ENCODE measurements at regions not wholly inside any gene's neighbourhood (a gene's known extent, or its start where the extent isn't known, plus 50 kb on each side); places are given as distances from the start of the nearest gene placed in this dataset.
"Not testable (repeated sequence)": the region's sequence is repeated elsewhere in the genome, so short reads cannot be mapped to it uniquely, and the experiment has no call there.

DNA sequence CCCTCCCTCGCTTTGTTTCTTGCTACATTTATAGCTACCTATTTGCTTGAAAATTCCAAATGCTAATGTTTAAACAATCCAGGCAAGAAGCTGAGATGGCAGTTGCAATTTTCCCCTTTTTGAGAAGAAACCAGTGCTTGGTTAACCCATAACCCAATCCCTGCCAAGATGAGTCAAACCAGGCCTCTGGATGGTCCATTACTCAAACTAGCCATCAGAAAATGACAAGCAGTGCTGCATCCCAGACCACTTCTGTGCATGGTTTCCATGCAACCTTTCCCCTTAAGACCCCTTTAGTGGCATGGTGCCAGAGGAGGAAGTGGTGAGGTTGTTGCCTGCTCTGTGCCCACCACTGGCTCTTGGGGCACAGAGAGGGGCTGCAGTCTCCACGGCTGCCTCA is 131.2 kb upstream of the RMP24 start:
- H3K27ac Mint-ChIP-seq = no peak overlapping the region
- DNase-seq = no peak
- H3K4me3 Mint-ChIP-seq = no peak overlapping the region
- no peaks in the 10 kb centered on the region for H3K36me3 Mint-ChIP-seq (ENCODE audit: low read depth)
- peaks cover 2% of the 10 kb centered on the region for H3K9me3 Mint-ChIP-seq
- no peaks in the 10 kb centered on the region for H3K4me1 Mint-ChIP-seq (ENCODE audit: low read depth)
- H3K27me3 Mint-ChIP-seq = peaks cover 23% of the 10 kb centered on the region

DNA sequence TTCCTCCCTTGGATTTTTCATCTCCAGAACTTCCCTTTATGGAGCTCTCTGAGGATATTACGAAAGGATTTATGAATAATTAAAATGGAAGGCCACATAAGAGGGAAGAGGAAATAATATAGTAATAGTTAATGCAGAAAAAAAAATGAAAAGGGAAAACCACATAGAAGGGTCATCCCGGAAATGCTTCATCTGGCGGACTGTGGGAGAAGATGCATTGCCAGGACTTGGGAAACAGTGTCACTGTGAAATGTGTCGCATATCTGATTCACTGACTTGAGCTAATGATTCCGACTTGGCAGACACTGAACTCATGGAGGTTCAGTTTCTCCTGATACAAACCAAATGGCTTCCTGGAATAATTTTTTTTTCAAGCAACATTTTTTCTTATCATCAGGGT is 129.9 kb upstream of the RMP24 start:
- peaks cover 24% of the 10 kb centered on the region for H3K27me3 Mint-ChIP-seq
- H3K36me3 Mint-ChIP-seq (ENCODE audit: low read depth) = no peaks in the 10 kb centered on the region
- DNase-seq = no peak
- H3K4me3 Mint-ChIP-seq = no peak overlapping the region
- H3K9me3 Mint-ChIP-seq = peaks cover 2% of the 10 kb centered on the region
- no peak overlapping the region for H3K27ac Mint-ChIP-seq
- H3K4me1 Mint-ChIP-seq (ENCODE audit: low read depth) = no peaks in the 10 kb centered on the region

DNA sequence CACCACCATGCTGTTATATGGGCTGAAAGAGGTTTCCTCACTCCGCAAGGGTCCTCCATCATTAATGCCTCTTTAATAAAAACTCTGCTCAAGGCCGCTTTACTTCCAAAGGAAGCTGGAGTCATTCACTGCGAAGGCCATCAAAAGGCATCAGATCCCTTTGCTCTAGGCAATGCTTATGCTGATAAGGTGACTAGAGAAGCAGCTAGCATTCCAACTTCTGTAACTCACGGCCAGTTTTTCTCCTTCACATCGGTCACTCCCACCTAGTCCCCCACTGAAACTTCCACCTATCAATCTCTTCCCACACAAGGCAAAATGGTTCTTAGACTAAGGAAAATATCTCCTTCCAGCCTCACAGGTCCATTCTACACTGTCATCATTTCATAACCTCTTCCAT is 124.2 kb upstream of the RMP24 start:
- DNase-seq; H3K27ac Mint-ChIP-seq; H3K9me3 Mint-ChIP-seq; H3K36me3 Mint-ChIP-seq (ENCODE audit: low read depth); H3K4me3 Mint-ChIP-seq; H3K4me1 Mint-ChIP-seq (ENCODE audit: low read depth): not testable (repeated sequence)
- peaks cover 30% of the 10 kb centered on the region for H3K27me3 Mint-ChIP-seq

DNA sequence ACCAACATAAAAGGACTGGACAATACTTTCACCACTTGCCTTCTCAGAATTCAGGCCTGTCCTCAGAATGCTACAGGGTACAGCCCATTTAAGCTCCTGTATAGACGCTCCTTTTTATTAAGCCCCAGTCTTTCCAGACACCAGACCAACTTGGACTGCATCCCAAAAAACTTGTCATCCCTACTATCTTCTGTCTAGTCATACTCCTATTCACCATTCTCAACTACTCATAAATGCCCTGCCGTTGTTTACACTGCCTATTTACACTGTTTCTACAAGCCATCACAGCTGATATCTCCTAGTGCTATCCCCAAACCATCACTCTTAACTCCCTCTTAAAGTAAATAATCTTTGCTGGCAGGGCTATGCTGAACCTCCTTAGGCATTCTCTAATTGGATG is 123.2 kb upstream of the RMP24 start:
- H3K27me3 Mint-ChIP-seq = peaks cover 29% of the 10 kb centered on the region

DNA sequence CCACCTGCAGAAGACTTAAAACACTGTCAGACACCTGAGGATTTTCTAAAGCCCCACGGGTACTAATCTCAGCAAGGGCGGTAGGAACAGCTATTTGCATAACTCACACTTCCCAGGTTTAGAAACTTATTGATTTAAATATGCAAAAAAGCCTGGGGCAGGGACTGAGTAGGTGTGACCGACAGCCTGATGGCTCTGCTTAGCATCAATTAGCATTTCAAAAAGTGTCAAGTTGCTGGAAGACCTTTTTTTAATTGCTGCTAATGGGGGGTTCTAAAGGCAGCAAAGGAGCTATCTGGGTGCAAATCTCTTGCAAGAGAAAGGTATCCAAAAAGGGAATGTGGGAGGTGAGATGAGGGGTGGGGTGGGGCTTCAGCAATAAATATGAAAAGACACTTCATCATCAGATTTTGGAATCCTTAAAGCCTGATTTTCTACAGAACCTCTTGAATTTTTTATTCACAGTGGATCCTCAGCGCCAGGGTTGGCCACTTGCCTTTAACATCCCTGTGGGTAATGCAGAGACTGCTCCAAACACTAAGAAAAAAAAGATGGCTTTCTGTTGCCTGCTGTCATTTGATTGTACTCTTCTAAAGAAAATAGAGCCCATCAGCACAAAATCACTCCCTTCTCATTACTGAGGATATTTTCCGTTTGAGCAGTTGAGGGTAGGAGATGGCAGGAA is 121.1 kb upstream of the RMP24 start:
- Mint-ChIP-seq H3K27me3 (peaks cover 14% of the 10 kb centered on the region), H3K9me3 (no peaks in the 10 kb centered on the region)
- no peak for DNase-seq

More for the DNA sequence above, 123.2 kb upstream of the RMP24 start:
- H3K4me1 Mint-ChIP-seq (ENCODE audit: low read depth); H3K4me3 Mint-ChIP-seq; H3K36me3 Mint-ChIP-seq (ENCODE audit: low read depth); H3K27ac Mint-ChIP-seq; H3K9me3 Mint-ChIP-seq; DNase-seq: not testable (repeated sequence)

DNA sequence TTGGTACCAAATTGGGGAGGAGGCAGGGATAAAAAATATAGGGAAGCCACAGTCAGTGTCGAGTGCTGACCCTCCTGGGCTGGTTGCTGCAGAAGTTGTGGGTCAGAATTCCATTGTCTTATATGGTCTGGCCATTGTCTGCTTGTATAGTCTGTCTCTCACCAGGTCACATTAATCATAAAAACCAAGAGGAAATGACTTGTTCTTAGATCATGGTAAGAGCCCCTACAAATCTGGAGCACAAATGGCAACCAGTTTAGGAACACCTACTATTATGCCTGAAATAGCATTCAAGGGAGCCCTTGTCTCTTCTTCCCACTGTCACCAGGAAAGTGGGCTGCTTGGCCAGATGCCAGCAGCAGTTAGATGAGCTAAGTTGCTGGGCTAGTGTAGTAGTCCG is 119.7 kb upstream of the RMP24 start:
- H3K27ac Mint-ChIP-seq = no peak overlapping the region
- H3K9me3 Mint-ChIP-seq = no peaks in the 10 kb centered on the region
- H3K27me3 Mint-ChIP-seq = peaks cover 15% of the 10 kb centered on the region
- no peaks in the 10 kb centered on the region for H3K4me1 Mint-ChIP-seq (ENCODE audit: low read depth)
- DNase-seq = no peak
- no peaks in the 10 kb centered on the region for H3K36me3 Mint-ChIP-seq (ENCODE audit: low read depth)
- no peak overlapping the region for H3K4me3 Mint-ChIP-seq

More for the DNA sequence above, 121.1 kb upstream of the RMP24 start:
- Mint-ChIP-seq H3K27ac (no peak overlapping the region), H3K36me3 (ENCODE audit: low read depth) (no peaks in the 10 kb centered on the region), H3K4me1 (ENCODE audit: low read depth) (no peaks in the 10 kb centered on the region), H3K4me3 (no peak overlapping the region)

DNA sequence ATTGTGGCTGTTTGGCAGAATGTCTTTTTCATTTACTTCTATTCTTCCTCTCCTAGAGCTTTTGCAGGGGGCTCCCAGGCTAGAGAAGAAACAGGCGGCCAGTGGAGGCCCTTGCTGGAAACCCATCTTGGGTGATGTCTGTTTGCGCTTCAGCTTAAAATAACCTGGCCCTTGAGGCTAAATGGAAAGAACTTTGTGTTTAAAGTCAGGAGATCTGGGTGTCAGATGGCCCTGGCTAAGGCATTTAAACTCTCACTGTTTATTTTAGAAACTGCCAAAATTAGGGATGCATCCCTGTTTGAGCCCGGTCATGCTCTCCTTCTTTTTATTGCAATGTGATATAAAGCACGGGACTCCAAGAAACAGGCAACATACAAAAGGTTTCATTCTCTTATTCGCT is 118.4 kb upstream of the RMP24 start:
- H3K27ac Mint-ChIP-seq = no peak overlapping the region
- H3K27me3 Mint-ChIP-seq = peaks cover 15% of the 10 kb centered on the region
- no peaks in the 10 kb centered on the region for H3K9me3 Mint-ChIP-seq
- H3K36me3 Mint-ChIP-seq (ENCODE audit: low read depth) = no peaks in the 10 kb centered on the region
- H3K4me3 Mint-ChIP-seq = no peak overlapping the region
- no peaks in the 10 kb centered on the region for H3K4me1 Mint-ChIP-seq (ENCODE audit: low read depth)
- no peak for DNase-seq

DNA sequence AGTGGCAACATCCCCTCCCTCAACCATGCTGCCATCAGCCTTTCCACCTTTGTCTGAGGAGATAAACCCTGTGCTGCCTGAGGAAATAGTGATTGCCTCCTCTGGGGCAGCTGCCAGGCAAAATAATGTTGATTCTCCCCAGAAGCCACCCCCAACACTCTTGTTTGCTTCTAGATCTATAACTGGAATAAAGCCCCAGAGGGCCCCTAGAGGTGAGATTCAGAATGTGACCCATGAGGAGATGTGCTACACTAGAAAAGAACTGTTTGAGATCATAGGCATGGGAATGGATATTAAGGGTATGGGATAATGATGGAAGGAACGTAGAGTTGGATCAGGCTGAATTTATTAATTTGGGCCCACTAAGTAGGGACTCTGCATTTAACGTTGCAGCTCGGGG is 116.3 kb upstream of the RMP24 start:
- no peaks in the 10 kb centered on the region for H3K9me3 Mint-ChIP-seq
- no peak for DNase-seq
- no peak overlapping the region for H3K27ac Mint-ChIP-seq
- no peak overlapping the region for H3K4me3 Mint-ChIP-seq
- no peaks in the 10 kb centered on the region for H3K4me1 Mint-ChIP-seq (ENCODE audit: low read depth)
- peaks cover 14% of the 10 kb centered on the region for H3K27me3 Mint-ChIP-seq
- H3K36me3 Mint-ChIP-seq (ENCODE audit: low read depth) = no peaks in the 10 kb centered on the region

DNA sequence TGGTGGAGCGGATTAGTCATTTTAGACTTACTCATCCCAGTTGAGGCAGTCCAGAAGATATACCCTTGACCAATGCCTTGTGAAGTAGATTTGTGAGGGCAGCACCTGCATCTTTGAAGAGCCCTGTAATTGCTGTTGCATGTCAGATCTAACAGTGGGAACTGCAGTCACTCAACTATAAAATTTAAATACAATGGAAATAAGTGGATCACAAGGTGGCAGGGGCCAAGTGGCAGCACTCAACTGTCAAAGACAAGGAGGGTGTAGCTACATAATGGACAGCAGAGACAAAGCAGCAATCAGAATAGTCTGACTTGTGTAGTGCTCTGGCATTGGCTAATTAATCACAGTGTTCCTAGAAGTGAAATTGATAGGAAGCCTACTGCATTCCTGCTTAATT is 115.8 kb upstream of the RMP24 start:
- not testable (repeated sequence) for H3K4me3 Mint-ChIP-seq; H3K9me3 Mint-ChIP-seq; H3K36me3 Mint-ChIP-seq (ENCODE audit: low read depth); H3K27ac Mint-ChIP-seq; H3K4me1 Mint-ChIP-seq (ENCODE audit: low read depth); DNase-seq
- H3K27me3 Mint-ChIP-seq = peaks cover 14% of the 10 kb centered on the region

DNA sequence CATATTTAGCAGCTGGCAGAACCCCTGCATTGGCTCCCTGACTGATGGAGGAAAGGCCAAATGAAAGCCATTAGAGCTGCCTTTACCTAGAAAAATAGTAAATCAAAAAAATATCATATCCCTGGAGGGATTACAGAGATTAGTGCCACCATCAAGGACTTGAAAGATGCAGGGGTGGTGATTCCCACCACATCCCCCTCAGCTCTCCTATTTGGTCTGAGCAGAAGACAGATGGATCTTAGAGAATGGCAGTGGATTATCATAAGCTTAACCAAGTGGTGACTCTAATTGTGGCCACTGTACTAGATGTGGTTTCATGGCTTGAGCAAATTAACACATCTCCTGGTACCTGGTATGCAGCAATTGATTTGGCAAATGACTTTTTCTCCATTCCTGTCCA is 114.9 kb upstream of the RMP24 start:
- H3K4me3 Mint-ChIP-seq; DNase-seq; H3K4me1 Mint-ChIP-seq (ENCODE audit: low read depth); H3K9me3 Mint-ChIP-seq; H3K36me3 Mint-ChIP-seq (ENCODE audit: low read depth); H3K27ac Mint-ChIP-seq: not testable (repeated sequence)
- peaks cover 14% of the 10 kb centered on the region for H3K27me3 Mint-ChIP-seq

DNA sequence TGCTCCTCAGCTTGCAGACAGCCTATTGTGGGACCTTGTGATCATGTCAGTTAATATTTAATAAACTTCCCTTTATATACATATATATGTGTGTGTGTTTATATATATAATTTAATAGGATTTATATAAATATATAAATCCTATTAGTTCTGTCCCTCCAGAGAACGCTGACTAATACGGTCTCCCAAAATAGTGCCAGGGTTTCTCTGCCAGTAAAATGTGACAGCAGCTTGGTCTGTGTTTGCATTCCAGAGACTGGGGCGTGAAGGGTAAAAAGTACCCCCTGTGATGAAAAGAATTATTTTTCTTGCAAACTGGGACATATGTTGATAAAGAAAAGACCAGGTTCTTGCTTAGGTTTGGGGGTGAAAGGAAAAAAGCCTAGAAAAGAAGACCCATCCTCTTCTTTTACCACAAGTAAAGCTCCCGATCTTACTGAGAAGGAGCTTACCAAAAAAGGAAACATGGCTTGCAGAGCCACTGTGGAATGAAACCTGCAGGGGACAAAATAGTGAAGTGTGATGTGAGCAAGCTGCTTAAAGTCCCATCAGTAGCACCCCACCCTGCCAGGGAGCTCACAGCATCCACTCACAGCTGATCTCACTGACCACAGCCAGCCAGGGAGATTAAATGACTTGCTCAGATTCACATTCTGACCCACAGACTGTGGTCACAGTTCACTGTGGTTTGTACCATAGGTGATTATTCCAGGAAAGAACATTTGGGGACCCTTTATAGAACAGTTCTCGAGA is 110.9 kb upstream of the RMP24 start:
- Mint-ChIP-seq H3K27me3 (peaks cover 3% of the 10 kb centered on the region), H3K4me3 (no peak overlapping the region), H3K27ac (no peak overlapping the region), H3K36me3 (ENCODE audit: low read depth) (no peaks in the 10 kb centered on the region), H3K4me1 (ENCODE audit: low read depth) (no peaks in the 10 kb centered on the region), H3K9me3 (no peaks in the 10 kb centered on the region)
- no peak for DNase-seq

DNA sequence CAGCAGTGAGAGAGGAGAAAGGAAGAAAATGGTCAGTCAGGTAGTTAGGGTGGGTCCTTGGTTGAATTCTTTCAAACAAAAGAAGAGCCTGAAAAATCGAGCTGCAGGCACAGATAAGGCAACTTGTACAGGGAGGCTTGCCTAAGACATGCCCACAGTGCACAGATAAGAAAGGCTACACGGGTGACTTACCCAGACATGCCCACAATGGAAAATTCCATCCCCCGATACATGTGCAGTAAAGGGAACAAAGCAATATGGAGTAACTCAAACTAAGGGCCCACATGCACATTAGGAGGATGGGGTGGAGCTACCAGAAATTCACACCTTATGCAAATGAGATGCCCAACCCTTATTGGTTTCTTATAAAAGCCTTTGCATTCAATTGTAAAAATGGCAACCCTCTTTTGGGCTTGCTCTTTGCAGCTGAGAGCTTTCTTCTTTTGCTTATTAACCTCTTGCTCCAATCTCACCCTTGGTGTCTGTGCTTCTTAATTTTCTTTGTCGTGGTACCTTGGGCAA is 110.3 kb upstream of the RMP24 start:
- peaks cover 3% of the 10 kb centered on the region for H3K27me3 Mint-ChIP-seq
- no peaks in the 10 kb centered on the region for H3K36me3 Mint-ChIP-seq (ENCODE audit: low read depth)
- H3K27ac Mint-ChIP-seq = no peak overlapping the region
- H3K9me3 Mint-ChIP-seq = no peaks in the 10 kb centered on the region
- no peaks in the 10 kb centered on the region for H3K4me1 Mint-ChIP-seq (ENCODE audit: low read depth)
- DNase-seq = no peak
- no peak overlapping the region for H3K4me3 Mint-ChIP-seq

DNA sequence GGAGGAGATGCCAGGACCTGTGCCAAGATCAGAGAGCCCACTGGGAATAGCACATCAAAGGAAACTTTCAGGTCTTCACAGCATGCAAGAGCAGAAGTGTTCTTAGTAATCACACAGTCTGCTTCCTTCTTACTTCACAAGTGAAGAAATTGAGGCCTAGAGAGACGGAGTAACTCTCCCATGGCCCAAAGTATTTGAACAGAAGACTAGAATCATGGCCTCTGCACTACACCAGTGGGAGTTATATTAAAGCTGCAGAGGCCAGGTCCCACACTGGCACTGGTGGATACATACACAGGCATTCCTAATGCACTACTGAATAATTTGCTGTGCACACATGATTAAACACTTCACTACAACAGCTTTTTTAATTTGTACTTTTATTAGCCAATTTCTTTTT is 107.6 kb upstream of the RMP24 start:
- Mint-ChIP-seq H3K4me1 (ENCODE audit: low read depth) (no peaks in the 10 kb centered on the region), H3K4me3 (no peak overlapping the region), H3K27ac (no peak overlapping the region), H3K9me3 (no peaks in the 10 kb centered on the region), H3K27me3 (peaks cover 3% of the 10 kb centered on the region), H3K36me3 (ENCODE audit: low read depth) (no peaks in the 10 kb centered on the region)
- DNase-seq = no peak

DNA sequence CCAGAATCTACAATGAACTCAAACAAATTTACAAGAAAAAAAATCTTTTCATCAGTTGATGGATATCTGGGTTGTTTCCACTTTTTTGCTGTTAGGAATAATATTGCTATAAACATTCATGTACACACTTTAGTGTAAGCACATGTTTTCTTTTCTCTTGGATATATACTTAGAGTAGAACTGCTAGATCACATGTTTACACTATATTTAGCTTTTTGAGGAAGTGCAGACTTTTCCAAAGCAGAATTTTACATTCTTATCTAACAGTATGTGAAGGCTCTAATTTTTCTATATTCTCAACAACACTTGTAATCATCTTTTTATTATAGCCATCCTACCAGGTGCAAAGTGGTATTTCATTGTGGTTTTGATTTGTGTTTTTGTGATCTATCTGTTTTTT is 103.6 kb upstream of the RMP24 start:
- Mint-ChIP-seq H3K4me3 (no peak overlapping the region), H3K27me3 (peaks cover 8% of the 10 kb centered on the region), H3K36me3 (ENCODE audit: low read depth) (peaks cover 3% of the 10 kb centered on the region), H3K4me1 (ENCODE audit: low read depth) (no peaks in the 10 kb centered on the region), H3K9me3 (peaks cover 20% of the 10 kb centered on the region), H3K27ac (no peak overlapping the region)
- DNase-seq = no peak

DNA sequence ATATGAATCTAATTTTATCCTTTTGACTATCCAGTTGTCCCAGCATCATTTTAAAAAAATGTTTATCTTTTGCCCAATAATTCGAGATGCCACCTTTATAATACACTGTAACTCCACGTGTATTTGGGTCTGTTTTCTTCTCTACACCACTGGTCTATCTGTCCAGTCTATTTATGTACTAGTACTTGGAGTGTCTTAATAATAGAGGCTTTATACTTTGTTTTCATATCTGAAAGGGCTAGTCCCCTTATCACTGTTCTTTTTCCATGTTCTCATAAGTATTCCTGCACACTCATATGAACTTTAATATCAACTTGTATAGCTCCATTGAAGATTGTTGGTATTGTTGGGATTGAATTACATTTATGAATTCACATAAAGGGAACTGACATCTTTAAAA is 101.1 kb upstream of the RMP24 start:
- Mint-ChIP-seq H3K27me3 (peaks cover 13% of the 10 kb centered on the region), H3K9me3 (peaks cover 20% of the 10 kb centered on the region), H3K4me3 (no peak overlapping the region), H3K4me1 (ENCODE audit: low read depth) (no peaks in the 10 kb centered on the region), H3K27ac (no peak overlapping the region), H3K36me3 (ENCODE audit: low read depth) (peaks cover 3% of the 10 kb centered on the region)
- no peak for DNase-seq
